Prostate gland (tissue), 2 donors: ENCODE measurements at regions not wholly inside any gene's neighbourhood (a gene's known extent, or its start where the extent isn't known, plus 50 kb on each side); places are given as distances from the start of the nearest gene placed in this dataset.

Source experiments
- POLR2A ChIP-seq: fragments of 450-650 bp; IDR thresholded peaks from one replicate; pipeline ENCODE4 v1.6.1; 2016; ENCODE audit warnings: antibody characterized with exemption, mild to moderate bottlenecking
- POLR2AphosphoS5 ChIP-seq: sonication (generic); formaldehyde crosslinking; IDR thresholded peaks from one replicate; pipeline ENCODE4 v1.6.1; 2017; ENCODE audit warnings: antibody characterized with exemption
- TF ChIP-seq, protein P1 (sequence below), 4 experiments: fragments of 200-600 bp in 2 of 4; fragments of 450-650 bp in 2 of 4; sonication (generic) in 2 of 4; IDR thresholded peaks; 1 replicate in 3 of 4; 2 replicates in 1 of 4; pipeline ENCODE4 v1.5.1; 2016 to 2019; ENCODE audit warnings: antibody characterized with exemption in 4 of 4, mild to moderate bottlenecking in 2 of 4, moderate library complexity in 2 of 4

DNA sequence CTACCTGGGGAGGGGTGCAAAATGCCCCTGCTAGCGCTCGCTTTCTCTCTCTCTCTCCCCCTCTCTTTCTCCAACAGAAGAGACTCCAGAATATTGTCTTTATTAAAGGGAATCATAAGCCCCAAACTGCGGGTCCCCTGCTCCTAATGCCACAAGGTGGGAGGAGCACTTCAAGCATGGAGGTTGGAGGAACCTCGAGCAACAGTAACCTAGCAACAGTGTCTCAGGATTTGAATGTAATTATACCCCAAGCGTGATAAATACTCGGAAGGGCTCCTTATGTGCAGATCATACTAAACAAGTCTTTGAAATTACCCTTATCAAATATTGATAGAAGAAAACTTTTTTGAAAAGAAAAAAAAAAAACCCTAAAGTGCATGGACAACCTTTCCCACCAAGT is 582.2 kb upstream of the PPP2R3A start:
- TF ChIP-seq, protein P1, sequence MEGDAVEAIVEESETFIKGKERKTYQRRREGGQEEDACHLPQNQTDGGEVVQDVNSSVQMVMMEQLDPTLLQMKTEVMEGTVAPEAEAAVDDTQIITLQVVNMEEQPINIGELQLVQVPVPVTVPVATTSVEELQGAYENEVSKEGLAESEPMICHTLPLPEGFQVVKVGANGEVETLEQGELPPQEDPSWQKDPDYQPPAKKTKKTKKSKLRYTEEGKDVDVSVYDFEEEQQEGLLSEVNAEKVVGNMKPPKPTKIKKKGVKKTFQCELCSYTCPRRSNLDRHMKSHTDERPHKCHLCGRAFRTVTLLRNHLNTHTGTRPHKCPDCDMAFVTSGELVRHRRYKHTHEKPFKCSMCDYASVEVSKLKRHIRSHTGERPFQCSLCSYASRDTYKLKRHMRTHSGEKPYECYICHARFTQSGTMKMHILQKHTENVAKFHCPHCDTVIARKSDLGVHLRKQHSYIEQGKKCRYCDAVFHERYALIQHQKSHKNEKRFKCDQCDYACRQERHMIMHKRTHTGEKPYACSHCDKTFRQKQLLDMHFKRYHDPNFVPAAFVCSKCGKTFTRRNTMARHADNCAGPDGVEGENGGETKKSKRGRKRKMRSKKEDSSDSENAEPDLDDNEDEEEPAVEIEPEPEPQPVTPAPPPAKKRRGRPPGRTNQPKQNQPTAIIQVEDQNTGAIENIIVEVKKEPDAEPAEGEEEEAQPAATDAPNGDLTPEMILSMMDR (IDR thresholded peaks at IDR 0.05) = no peak
- TF ChIP-seq POLR2A (no peak), POLR2AphosphoS5 (no peak)
